Thyroid gland (tissue), 4 donors: ENCODE measurements at regions not wholly inside any gene's neighbourhood (a gene's known extent, or its start where the extent isn't known, plus 50 kb on each side); places are given as distances from the start of the nearest gene placed in this dataset.
"Not testable (repeated sequence)": the region's sequence is repeated elsewhere in the genome, so short reads cannot be mapped to it uniquely, and the experiment has no call there.

ENCODE experiments used
- DNase-seq, 2 donors: peaks; one replicate each; pipeline ENCODE4 v3.0.0-alpha.2; 2019
- H3K27ac ChIP-seq, 3 donors: fragments of 200-600 bp; sonication (generic); 1 replicate in 2 of 3; 2 replicates in 1 of 3; pipeline ENCODE4 v1.5.1; 2016 to 2019; ENCODE audit warnings: mild to moderate bottlenecking in 1 of 3, moderate library complexity in 1 of 3
- H3K27me3 ChIP-seq: fragments of 200-600 bp; sonication (generic); one replicate; pipeline ENCODE4 v1.5.1; 2019
- H3K36me3 ChIP-seq, 2 donors: fragments of 200-600 bp; sonication (generic); one replicate each; pipeline ENCODE4 v1.5.1; 2016 to 2019
- H3K4me1 ChIP-seq, 2 donors: fragments of 200-600 bp; sonication (generic); one replicate each; pipeline ENCODE4 v1.5.1; 2017 to 2019
- H3K4me3 ChIP-seq, 3 donors: fragments of 200-600 bp; sonication (generic); replicated peaks in 1 of 3; 1 replicate in 2 of 3; 2 replicates in 1 of 3; pipeline ENCODE4 v1.5.1; 2016; ENCODE audit warnings: mild to moderate bottlenecking in 1 of 3
- H3K9me3 ChIP-seq: fragments of 200-600 bp; sonication (generic); one replicate; pipeline ENCODE4 v1.5.1; 2017
- POLR2A ChIP-seq, 2 donors: fragments of 450-650 bp; IDR thresholded peaks; one replicate each; pipeline ENCODE4 v1.6.1; 2017; ENCODE audit warnings: antibody characterized with exemption in 2 of 2, mild to moderate bottlenecking in 2 of 2, moderate library complexity in 1 of 2
- WGBS, 2 donors: methylation state at CpG; one replicate each; pipeline ENCODE4 v1.1.5; 2017; 5-methylcytosine and 5-hydroxymethylcytosine counted together
- intact Hi-C: fragments of 100-400 bp; cut with DNase I; formaldehyde crosslinking; loops from one replicate; pipeline ENCODE4 v1.15.1; 2023
- TF ChIP-seq, protein P1 (sequence below), 6 experiments: fragments of 200-600 bp in 3 of 6; fragments of 450-650 bp in 3 of 6; sonication (generic) in 3 of 6; IDR thresholded peaks; one replicate each; pipeline ENCODE4 v1.5.1; 2016 to 2019; ENCODE audit warnings: antibody characterized with exemption in 6 of 6, mild to moderate bottlenecking in 2 of 6, inconsistent platforms in 1 of 6, moderate library complexity in 1 of 6

DNA sequence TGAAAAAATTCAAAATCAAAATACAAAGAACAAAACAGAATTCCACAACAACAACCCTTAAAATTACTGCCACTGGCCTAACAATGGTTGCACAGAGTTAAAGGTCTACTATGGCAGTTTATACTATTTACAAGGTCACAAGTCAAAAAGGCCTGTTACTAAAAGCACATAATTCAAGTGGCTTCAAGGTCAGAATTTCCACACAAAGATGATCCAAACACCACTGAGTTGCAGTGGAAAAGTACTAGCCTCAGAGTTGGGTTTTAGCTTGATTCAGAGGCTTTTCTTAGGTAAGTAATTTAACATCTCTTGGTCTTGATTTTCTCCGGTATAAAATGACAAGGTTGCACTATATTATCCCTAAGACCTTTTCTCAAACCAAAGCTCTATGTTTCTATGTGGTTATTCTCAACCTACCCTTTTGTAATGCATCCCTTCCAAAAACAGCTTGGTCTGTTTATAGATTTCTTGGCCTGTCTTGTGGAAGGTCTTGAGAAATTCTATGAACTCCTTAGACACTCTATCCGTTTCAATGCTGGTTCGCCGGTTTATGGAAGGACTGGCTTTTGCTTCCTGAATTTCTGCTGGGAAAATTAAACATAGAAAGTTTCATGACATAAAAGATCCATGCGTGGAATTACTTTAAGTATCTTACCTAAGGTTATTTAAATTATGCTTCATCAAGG, 69.5 kb downstream of the MDH2 start:
- 90 to 91% methylated on average over 5 of the region's 5 CpGs for WGBS, 2 donors
- not testable (repeated sequence) for H3K9me3 ChIP-seq

DNA sequence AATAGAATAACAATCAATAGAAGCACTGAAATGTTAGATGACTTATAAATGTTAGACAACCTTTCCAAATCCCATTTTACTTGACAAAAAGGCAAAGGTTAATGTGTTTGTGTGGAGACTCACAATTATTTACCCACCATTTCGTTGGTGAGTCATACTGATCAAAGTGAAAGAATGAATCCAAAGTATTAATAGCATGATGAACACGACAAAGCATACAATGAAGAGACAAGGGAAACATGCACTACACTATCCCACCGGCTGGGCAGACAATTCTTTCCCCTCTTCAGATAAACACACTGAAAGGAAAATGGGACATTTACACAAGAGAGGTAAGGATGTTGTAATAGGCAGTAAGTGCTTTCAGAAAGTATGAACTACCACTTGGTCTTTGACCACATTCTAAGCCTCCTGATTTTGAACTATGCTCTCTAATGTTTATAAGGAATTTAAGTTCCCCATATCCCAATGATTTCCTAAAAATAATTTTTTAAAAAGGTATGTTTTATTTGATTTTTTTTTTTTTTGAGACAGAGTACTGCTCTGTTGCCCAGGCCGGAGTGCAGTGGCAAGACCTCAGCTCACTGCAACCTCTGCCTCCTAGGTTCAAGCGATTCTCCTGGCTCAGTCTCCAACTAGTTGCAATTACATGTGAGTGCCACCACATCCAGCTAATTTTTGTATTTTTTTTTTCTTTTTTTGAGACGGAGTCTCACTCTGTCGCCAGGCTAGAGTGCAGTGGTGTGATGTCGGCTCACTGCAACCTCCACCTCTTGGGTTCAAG, 70.5 kb downstream of the MDH2 start:
- H3K27me3 ChIP-seq, intact Hi-C loops, H3K4me3 ChIP-seq, H3K4me1 ChIP-seq, H3K36me3 ChIP-seq, DNase-seq, H3K9me3 ChIP-seq, H3K27ac ChIP-seq: not testable (repeated sequence)
- 77 to 88% methylated on average over 8 of the region's 8 CpGs for WGBS, 2 donors

More for the DNA sequence above, 69.5 kb downstream of the MDH2 start:
- H3K27ac ChIP-seq, intact Hi-C loops, H3K36me3 ChIP-seq, DNase-seq, H3K4me1 ChIP-seq, H3K4me3 ChIP-seq, H3K27me3 ChIP-seq: not testable (repeated sequence)

DNA sequence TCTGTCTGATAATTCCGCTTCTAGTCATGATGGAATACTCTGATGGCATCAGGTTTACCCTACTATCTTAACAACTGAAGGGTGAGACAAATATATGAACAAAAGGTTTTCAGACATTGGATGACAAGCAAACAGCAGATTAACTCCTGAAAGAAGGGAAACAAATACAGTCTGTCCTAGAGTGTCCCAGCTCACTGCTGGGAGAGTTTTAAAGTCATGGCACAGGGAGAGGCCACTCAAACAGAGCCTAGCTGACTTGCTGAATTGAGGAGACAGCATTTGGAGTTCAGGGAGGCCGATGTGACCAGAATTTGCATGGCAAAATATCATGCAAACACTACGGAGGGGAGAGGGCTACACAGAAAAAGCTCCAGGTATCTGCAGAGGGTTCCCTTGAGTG, 73.1 kb downstream of the MDH2 start:
- Histone ChIP-seq H3K27ac (no peak overlapping the region), H3K4me3 (no peak overlapping the region), H3K36me3 (no peaks in the 10 kb centered on the region), H3K9me3 (no peaks in the 10 kb centered on the region), H3K27me3 (no peaks in the 10 kb centered on the region), H3K4me1 (no peaks in the 10 kb centered on the region)
- intact Hi-C loops, result loop anchor here (10.0 kb wide), 1 partner anchor 256 kb away; no protein-coding TSS in a partner anchor
- no peak for DNase-seq
- TF ChIP-seq, protein P1, sequence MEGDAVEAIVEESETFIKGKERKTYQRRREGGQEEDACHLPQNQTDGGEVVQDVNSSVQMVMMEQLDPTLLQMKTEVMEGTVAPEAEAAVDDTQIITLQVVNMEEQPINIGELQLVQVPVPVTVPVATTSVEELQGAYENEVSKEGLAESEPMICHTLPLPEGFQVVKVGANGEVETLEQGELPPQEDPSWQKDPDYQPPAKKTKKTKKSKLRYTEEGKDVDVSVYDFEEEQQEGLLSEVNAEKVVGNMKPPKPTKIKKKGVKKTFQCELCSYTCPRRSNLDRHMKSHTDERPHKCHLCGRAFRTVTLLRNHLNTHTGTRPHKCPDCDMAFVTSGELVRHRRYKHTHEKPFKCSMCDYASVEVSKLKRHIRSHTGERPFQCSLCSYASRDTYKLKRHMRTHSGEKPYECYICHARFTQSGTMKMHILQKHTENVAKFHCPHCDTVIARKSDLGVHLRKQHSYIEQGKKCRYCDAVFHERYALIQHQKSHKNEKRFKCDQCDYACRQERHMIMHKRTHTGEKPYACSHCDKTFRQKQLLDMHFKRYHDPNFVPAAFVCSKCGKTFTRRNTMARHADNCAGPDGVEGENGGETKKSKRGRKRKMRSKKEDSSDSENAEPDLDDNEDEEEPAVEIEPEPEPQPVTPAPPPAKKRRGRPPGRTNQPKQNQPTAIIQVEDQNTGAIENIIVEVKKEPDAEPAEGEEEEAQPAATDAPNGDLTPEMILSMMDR (IDR thresholded peaks at IDR 0.05), result no peak
- 69 to 76% methylated on average over 3 of the region's 3 CpGs for WGBS, 2 donors

DNA sequence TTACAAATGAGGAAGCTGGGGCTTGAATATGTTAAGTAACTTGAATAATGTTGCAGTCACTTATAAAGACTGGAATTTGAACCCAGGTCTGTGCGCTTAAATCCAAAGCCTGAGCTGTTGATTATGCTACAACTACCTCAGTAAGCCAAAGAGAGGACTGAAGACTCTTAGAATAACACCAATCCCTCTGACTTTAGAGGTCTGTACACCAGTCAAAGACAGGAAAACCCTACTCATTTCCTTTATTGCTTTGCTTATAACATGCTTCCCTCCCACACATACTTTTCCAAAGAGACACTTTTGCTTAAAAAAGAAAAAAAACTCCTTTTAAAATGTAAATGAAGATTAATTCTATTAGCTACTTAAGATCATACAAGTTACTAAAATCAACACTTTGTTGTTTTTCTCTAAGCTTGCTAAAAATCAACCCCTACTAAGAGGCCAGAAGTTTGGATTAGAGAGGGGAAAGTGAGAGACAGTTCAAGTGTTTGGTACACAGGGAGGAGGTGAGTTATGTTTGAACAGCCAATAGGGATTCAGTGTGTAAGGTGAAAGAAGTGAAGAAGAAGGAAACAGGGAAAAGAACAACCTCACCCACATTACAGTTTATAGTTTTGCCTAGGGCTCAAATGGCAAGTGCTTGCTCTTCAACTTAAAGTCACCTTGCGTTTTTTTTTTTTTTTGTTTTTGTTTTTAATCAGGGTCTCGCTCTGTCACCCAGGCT, 74.8 kb downstream of the MDH2 start:
- Histone ChIP-seq H3K4me1 (no peaks in the 10 kb centered on the region), H3K27ac (no peak overlapping the region), H3K4me3 (no peak overlapping the region), H3K27me3 (no peaks in the 10 kb centered on the region), H3K36me3 (no peaks in the 10 kb centered on the region), H3K9me3 (no peaks in the 10 kb centered on the region)
- 79 to 82% methylated on average over 3 of the region's 3 CpGs for WGBS, 2 donors
- intact Hi-C loops, result loop anchor here (10.0 kb wide), 1 partner anchor 258 kb away; no protein-coding TSS in a partner anchor
- no peak for DNase-seq
- no peak for TF ChIP-seq POLR2A (IDR thresholded peaks at IDR 0.05)
- TF ChIP-seq, protein P1 (IDR thresholded peaks at IDR 0.05), result no peak

DNA sequence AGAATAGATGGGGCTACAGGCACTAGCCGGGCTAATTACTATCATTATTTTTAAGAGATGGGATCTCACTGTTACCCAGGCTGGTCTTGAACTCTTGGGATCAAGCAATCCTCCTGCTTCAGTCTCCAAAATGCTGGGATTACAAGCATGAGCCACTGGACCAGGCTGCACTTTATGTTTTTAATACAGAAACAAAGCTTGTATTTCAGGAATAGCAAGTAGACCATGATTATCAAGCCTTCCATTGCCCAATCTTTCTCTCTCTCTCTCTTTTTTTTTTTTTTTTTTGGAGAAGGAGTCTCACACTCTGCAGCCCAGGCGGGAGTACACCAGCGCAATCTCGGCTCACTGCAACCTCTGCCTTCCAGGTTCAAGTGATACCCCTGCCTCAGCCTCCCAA, 75.4 kb downstream of the MDH2 start:
- intact Hi-C loops, result loop anchor here (10.0 kb wide), 1 partner anchor 259 kb away; no protein-coding TSS in a partner anchor
- H3K4me3 ChIP-seq, result no peak overlapping the region
- H3K4me1 ChIP-seq, result no peaks in the 10 kb centered on the region
- H3K36me3 ChIP-seq, result no peaks in the 10 kb centered on the region
- 97% methylated on average over 4 of the region's 4 CpGs for WGBS, 2 donors
- no peaks in the 10 kb centered on the region for H3K27me3 ChIP-seq
- H3K27ac ChIP-seq, result no peak overlapping the region
- H3K9me3 ChIP-seq, result no peaks in the 10 kb centered on the region
- TF ChIP-seq POLR2A (IDR thresholded peaks at IDR 0.05), result no peak
- TF ChIP-seq, protein P1 (IDR thresholded peaks at IDR 0.05), result no peak
- no peak for DNase-seq
